Limb (tissue), 2 donors: ENCODE measurements at regions not wholly inside any gene's neighbourhood (a gene's known extent, or its start where the extent isn't known, plus 50 kb on each side); places are given as distances from the start of the nearest gene placed in this dataset.
A peak's percentile ranks its signal among the peaks of the same experiment; 100 is the strongest.
"Not testable (repeated sequence)": the region's sequence is repeated elsewhere in the genome, so short reads cannot be mapped to it uniquely, and the experiment has no call there.

ENCODE experiments used
- DNase-seq, 2 donors: peaks; one replicate each; pipeline ENCODE4 v3.0.0-alpha.2; 2016; ENCODE audit errors: extremely low spot score in 2 of 2

GRCh38 chr2:144937910-144938709 lies 418.2 kb upstream of the ZEB2 start:
- peak in 1 of 2 donors; percentile 87 for DNase-seq

- no peak for DNase-seq
These were observed 417.1 kb upstream of the ZEB2 start for GRCh38 chr2:144937066-144937465.

GRCh38 chr2:144936442-144936841 lies 416.5 kb upstream of the ZEB2 start:
- DNase-seq: no peak

GRCh38 chr2:144935736-144936135 lies 415.8 kb upstream of the ZEB2 start:
- no peak for DNase-seq

- no peak for DNase-seq
These were observed 415.3 kb upstream of the ZEB2 start for GRCh38 chr2:144935191-144935590.

- DNase-seq: no peak
These were observed 412.0 kb upstream of the ZEB2 start for GRCh38 chr2:144931960-144932359.

- DNase-seq: no peak
These were observed 411.6 kb upstream of the ZEB2 start for GRCh38 chr2:144931480-144931879.

- no peak for DNase-seq
These were observed 407.5 kb upstream of the ZEB2 start for GRCh38 chr2:144927429-144927828.

- no peak for DNase-seq
These were observed 406.0 kb upstream of the ZEB2 start for GRCh38 chr2:144925886-144926285.

GRCh38 chr2:144924827-144925226 lies 404.9 kb upstream of the ZEB2 start:
- no peak for DNase-seq

GRCh38 chr2:144922519-144922918 lies 402.6 kb upstream of the ZEB2 start:
- no peak for DNase-seq

GRCh38 chr2:144920755-144921530 lies 401.0 kb upstream of the ZEB2 start:
- no peak for DNase-seq

GRCh38 chr2:144914622-144915318 lies 394.9 kb upstream of the ZEB2 start:
- DNase-seq: peak in 1 of 2 donors; percentile 36

GRCh38 chr2:144914113-144914512 lies 394.2 kb upstream of the ZEB2 start:
- no peak for DNase-seq

GRCh38 chr2:144912206-144912605 lies 392.3 kb upstream of the ZEB2 start:
- DNase-seq: no peak

GRCh38 chr2:144905956-144906355 lies 386.0 kb upstream of the ZEB2 start:
- DNase-seq: no peak

GRCh38 chr2:144904612-144905011 lies 384.7 kb upstream of the ZEB2 start:
- no peak for DNase-seq

GRCh38 chr2:144903045-144903444 lies 383.1 kb upstream of the ZEB2 start:
- not testable (repeated sequence) for DNase-seq

- DNase-seq: not testable (repeated sequence)
These were observed 381.5 kb upstream of the ZEB2 start for GRCh38 chr2:144901386-144901785.

- no peak for DNase-seq
These were observed 376.4 kb upstream of the ZEB2 start for GRCh38 chr2:144896341-144896740.

- peak in 1 of 2 donors; percentile 65 for DNase-seq
These were observed 375.0 kb upstream of the ZEB2 start for GRCh38 chr2:144894612-144895599.
